HCT116 (cell line): ENCODE measurements at regions not wholly inside any gene's neighbourhood (a gene's known extent, or its start where the extent isn't known, plus 50 kb on each side); places are given as distances from the start of the nearest gene placed in this dataset.
"Not testable (repeated sequence)": the region's sequence is repeated elsewhere in the genome, so short reads cannot be mapped to it uniquely, and the experiment has no call there.

Source experiments
- ATAC-seq: fragments of 200-7000 bp; cut with Tn5 transposase; 2 replicates; pipeline ENCODE4 v1.9.1; 2020; ENCODE audit warnings: mild to moderate bottlenecking, moderate library complexity
- BruUV-seq: library from RNA; stranded (reverse); fragments of 400-500 nt; replicated peaks from 2 replicates; lab custom pipeline; 2021; lab: Mats Ljungman, UMichigan
- CTCF ChIA-PET: fragments of 300-600 bp; sonication (Branson Sonifier 250); formaldehyde crosslinking; loops from one replicate; lab custom pipeline; 2021; ENCODE audit warnings: antibody characterized with exemption; lab: Charles Lee
- POLR2A ChIA-PET: fragments of 300-600, 350-600 bp; sonication (Branson Sonifier 250); formaldehyde crosslinking; loops from one replicate; lab custom pipeline; 2021; ENCODE audit warnings: antibody characterized with exemption; lab: Charles Lee
- RAD21 ChIA-PET, 2 experiments: fragments of 300-600 bp; sonication (Branson Sonifier 250); formaldehyde crosslinking; loops; one replicate each; lab custom pipeline; 2023; ENCODE audit warnings: low total read pairs in 2 of 2; ENCODE audit not compliant: uncharacterized antibody in 2 of 2, unreplicated experiment in 2 of 2, low non-redundant PET in 1 of 2; lab: Charles Lee
- DNase-seq: peaks from one replicate; pipeline ENCODE4 v3.0.0-alpha.2; 2010; ENCODE audit warnings: low read depth, low spot score
- H2AFZ ChIP-seq: fragments of 200-600 bp; shearing (Covaris generic), sonication (generic); 2 replicates; pipeline ENCODE4 v1.6.1; 2017; ENCODE audit warnings: low read depth, mixed run types, mixed read lengths, antibody characterized with exemption, low read length; ENCODE audit not compliant: poor library complexity, severe bottlenecking
- H3K27ac ChIP-seq: 2 replicates; pipeline ENCODE4 v1.5.1; 2012; ENCODE audit warnings: low read depth, low read length
- H3K27me3 ChIP-seq: fragments of 200-600 bp; sonication (generic); 2 replicates; pipeline ENCODE4 v1.6.1; 2016; ENCODE audit warnings: mixed run types, low read length, mixed read lengths; ENCODE audit not compliant: insufficient read depth
- H3K36me3 ChIP-seq, 2 experiments: fragments of 200-500 bp in 1 of 2; fragments of 200-600 bp in 1 of 2; sonication (Bioruptor generic) in 1 of 2; sonication (generic) in 1 of 2; 2 replicates each; pipeline versions ENCODE4 v1.5.1 to v1.6.1; 2014 to 2016; ENCODE audit warnings: low read length in 2 of 2, inconsistent platforms in 1 of 2, mixed read lengths in 1 of 2, mixed run types in 1 of 2; ENCODE audit not compliant: insufficient read depth in 2 of 2, control insufficient read depth in 1 of 2
- H3K4me1 ChIP-seq, 2 experiments: fragments of 200-600 bp in 1 of 2; sonication (generic) in 1 of 2; 2 replicates each; pipeline versions ENCODE4 v1.5.1 to v1.6.1; 2012 to 2017; ENCODE audit warnings: low read length in 2 of 2, inconsistent platforms in 1 of 2, mild to moderate bottlenecking in 1 of 2, mixed read lengths in 1 of 2, mixed run types in 1 of 2, moderate library complexity in 1 of 2; ENCODE audit not compliant: insufficient read depth in 2 of 2, control insufficient read depth in 1 of 2
- H3K4me2 ChIP-seq: fragments of 200-600 bp; sonication (generic); 2 replicates; pipeline ENCODE4 v1.6.1; 2017; ENCODE audit warnings: mixed run types, low read length, mixed read lengths
- H3K4me3 ChIP-seq, 2 experiments: fragments of 200-600 bp in 1 of 2; sonication (generic) in 1 of 2; replicated peaks in 1 of 2; 2 replicates each; pipeline ENCODE4 v1.5.1; 2011 to 2016; ENCODE audit warnings: low read length in 2 of 2, control low read depth in 1 of 2, low read depth in 1 of 2, mild to moderate bottlenecking in 1 of 2, mixed read lengths in 1 of 2, mixed run types in 1 of 2
- H3K79me2 ChIP-seq: fragments of 200-600 bp; sonication (generic); 2 replicates; pipeline ENCODE4 v1.6.1; 2017; ENCODE audit warnings: mild to moderate bottlenecking, mixed run types, low read length, moderate library complexity, mixed read lengths; ENCODE audit not compliant: insufficient read depth
- H3K9ac ChIP-seq: fragments of 200-600 bp; sonication (generic); 2 replicates; pipeline ENCODE4 v1.6.1; 2016; ENCODE audit warnings: low read length, mixed read lengths
- H3K9me2 ChIP-seq: fragments of 200-600 bp; sonication (generic), shearing (Covaris generic); 2 replicates; pipeline ENCODE4 v1.6.1; 2017; ENCODE audit warnings: mixed run types, mild to moderate bottlenecking, moderate library complexity; ENCODE audit not compliant: insufficient read depth
- H3K9me3 ChIP-seq, 2 experiments: fragments of 200-500 bp in 1 of 2; fragments of 200-600 bp in 1 of 2; sonication (Bioruptor generic) in 1 of 2; sonication (generic) in 1 of 2; 2 replicates each; pipeline ENCODE4 v1.6.1; 2014 to 2017; ENCODE audit warnings: low read length in 2 of 2, mixed read lengths in 2 of 2, inconsistent platforms in 1 of 2, low read depth in 1 of 2, mild to moderate bottlenecking in 1 of 2, mixed run types in 1 of 2, moderate library complexity in 1 of 2; ENCODE audit not compliant: control insufficient read depth in 1 of 2, insufficient read depth in 1 of 2
- H4K20me1 ChIP-seq: fragments of 200-600 bp; sonication (generic), shearing (Covaris generic); 2 replicates; pipeline ENCODE4 v1.6.1; 2017; ENCODE audit warnings: mixed run types, mild to moderate bottlenecking, moderate library complexity; ENCODE audit not compliant: insufficient read depth
- CBX3 ChIP-seq: IDR thresholded peaks from 2 replicates; pipeline ENCODE4 v1.6.1; 2012; ENCODE audit warnings: low read depth
- ELF1 ChIP-seq: IDR thresholded peaks from 2 replicates; pipeline ENCODE4 v1.6.1; 2012; ENCODE audit warnings: low read depth, borderline replicate concordance
- RAD21 ChIP-seq: IDR thresholded peaks from 2 replicates; pipeline ENCODE4 v1.6.1; 2012; ENCODE audit warnings: low read depth, mild to moderate bottlenecking
- SIN3A ChIP-seq: IDR thresholded peaks from 2 replicates; pipeline ENCODE4 v1.6.1; 2012; ENCODE audit warnings: low read depth
- SP1 ChIP-seq: IDR thresholded peaks from 2 replicates; pipeline ENCODE4 v1.6.1; 2012; ENCODE audit warnings: low read depth
- SRF ChIP-seq: IDR thresholded peaks from 2 replicates; pipeline ENCODE4 v1.6.1; 2012; ENCODE audit warnings: low read depth
- ZFX ChIP-seq: fragments of 450-650 bp; IDR thresholded peaks from 2 replicates; pipeline ENCODE4 v1.6.1; 2017
- intact Hi-C: fragments of 100-400 bp; cut with micrococcal nuclease; formaldehyde crosslinking; loops from 2 replicates; pipeline ENCODE4 v1.10.0; 2022
- TF ChIP-seq, protein P1 (sequence below), 3 experiments: fragments of 200-600 bp in 1 of 3; sonication (generic) in 1 of 3; IDR thresholded peaks in 2 of 3; conservative IDR thresholded peaks in 1 of 3; 2 replicates each; pipeline ENCODE4 v1.5.1; 2012 to 2017; ENCODE audit warnings: low read depth in 2 of 3, low read length in 2 of 3, antibody characterized with exemption in 1 of 3, borderline replicate concordance in 1 of 3, control low read depth in 1 of 3, mild to moderate bottlenecking in 1 of 3, mixed read lengths in 1 of 3, mixed run types in 1 of 3, moderate library complexity in 1 of 3; ENCODE audit not compliant: insufficient read depth in 1 of 3

DNA sequence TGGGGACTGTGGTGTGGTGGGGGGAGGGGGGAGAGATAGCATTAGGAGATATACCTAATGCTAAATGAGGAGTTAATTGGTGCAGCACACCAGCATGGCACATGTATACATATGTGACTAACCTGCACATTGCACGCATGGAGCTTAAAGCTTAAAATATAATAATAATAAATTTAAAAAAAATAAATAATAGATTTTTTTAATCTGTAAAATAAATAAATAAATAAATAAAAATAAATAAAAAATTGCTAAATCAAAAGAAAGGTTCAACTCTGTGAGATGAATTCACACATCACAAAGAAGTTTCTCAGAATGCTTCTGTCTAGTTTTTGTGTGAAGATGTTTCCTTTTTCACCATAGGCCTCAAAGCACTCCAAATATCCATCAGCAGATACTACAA is 1793.7 kb downstream of the UQCRFS1 start:
- H3K36me3 ChIP-seq, H3K9ac ChIP-seq, H3K4me2 ChIP-seq, H3K27ac ChIP-seq, RAD21 ChIA-PET, H3K9me3 ChIP-seq, ATAC-seq, CTCF ChIA-PET, H2AFZ ChIP-seq, H4K20me1 ChIP-seq, H3K4me1 ChIP-seq, intact Hi-C loops, BruUV-seq, H3K9me2 ChIP-seq, H3K4me3 ChIP-seq, POLR2A ChIA-PET, H3K27me3 ChIP-seq, H3K79me2 ChIP-seq, DNase-seq: not testable (repeated sequence)

DNA sequence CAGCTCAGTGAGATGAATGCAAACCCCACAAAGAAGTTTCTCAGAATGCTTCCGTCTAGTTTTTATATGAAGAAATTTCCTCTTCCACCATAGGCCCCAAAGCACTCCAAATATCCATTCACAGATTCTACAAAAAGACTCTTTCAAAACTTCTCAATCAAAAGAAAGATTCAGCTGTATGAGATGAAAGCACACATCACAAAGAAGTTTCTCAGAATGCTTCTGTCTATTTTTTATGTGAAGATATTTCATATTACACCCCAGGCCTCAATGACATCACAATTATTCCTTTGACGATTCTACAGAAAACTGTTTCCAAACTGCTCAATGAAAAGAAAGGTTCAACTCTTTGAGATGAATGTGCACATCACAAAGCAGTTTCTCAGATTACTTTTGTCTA is 1819.4 kb downstream of the UQCRFS1 start:
- TF ChIP-seq ELF1 (no peak), SIN3A (no peak), SRF (no peak), ZFX (no peak), CBX3 (no peak), RAD21 (no peak), SP1 (no peak)
- TF ChIP-seq, protein P1, sequence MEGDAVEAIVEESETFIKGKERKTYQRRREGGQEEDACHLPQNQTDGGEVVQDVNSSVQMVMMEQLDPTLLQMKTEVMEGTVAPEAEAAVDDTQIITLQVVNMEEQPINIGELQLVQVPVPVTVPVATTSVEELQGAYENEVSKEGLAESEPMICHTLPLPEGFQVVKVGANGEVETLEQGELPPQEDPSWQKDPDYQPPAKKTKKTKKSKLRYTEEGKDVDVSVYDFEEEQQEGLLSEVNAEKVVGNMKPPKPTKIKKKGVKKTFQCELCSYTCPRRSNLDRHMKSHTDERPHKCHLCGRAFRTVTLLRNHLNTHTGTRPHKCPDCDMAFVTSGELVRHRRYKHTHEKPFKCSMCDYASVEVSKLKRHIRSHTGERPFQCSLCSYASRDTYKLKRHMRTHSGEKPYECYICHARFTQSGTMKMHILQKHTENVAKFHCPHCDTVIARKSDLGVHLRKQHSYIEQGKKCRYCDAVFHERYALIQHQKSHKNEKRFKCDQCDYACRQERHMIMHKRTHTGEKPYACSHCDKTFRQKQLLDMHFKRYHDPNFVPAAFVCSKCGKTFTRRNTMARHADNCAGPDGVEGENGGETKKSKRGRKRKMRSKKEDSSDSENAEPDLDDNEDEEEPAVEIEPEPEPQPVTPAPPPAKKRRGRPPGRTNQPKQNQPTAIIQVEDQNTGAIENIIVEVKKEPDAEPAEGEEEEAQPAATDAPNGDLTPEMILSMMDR (IDR thresholded peaks at IDR 0.05 in 2 of 3, conservative IDR thresholded peaks at IDR 0.05 in 1 of 3; ENCODE audit: borderline replicate concordance in 1 of 3, insufficient read depth in 1 of 3, low read depth in 2 of 3, low read length in 2 of 3): no peak
- H3K9me3 ChIP-seq: peaks cover 9 to 34% of the 10 kb centered on the region in 2 experiments; a peak in 2 of 4 replicates
- no peak overlapping the region for H3K9ac ChIP-seq
- ChIA-PET POLR2A (no interaction called here), RAD21 (no interaction called here), CTCF (no interaction called here)
- intact Hi-C loops: no loop called here
- DNase-seq (no peak), ATAC-seq (no peak)
- no peak overlapping the region for H3K4me3 ChIP-seq
- no peaks in the 10 kb centered on the region for H3K27me3 ChIP-seq
- no peak overlapping the region for H3K4me2 ChIP-seq
- H3K9me2 ChIP-seq: no peaks in the 10 kb centered on the region
- no peaks in the 10 kb centered on the region for H4K20me1 ChIP-seq
- H3K27ac ChIP-seq: no peak overlapping the region
- H3K79me2 ChIP-seq: no peaks in the 10 kb centered on the region
- no peaks in the 10 kb centered on the region for H3K36me3 ChIP-seq
- no peaks in the 10 kb centered on the region for H3K4me1 ChIP-seq
- no TSS peak for BruUV-seq
- H2AFZ ChIP-seq: no peak overlapping the region
